Upper lobe of left lung (tissue), 6 donors: ENCODE measurements at regions not wholly inside any gene's neighbourhood (a gene's known extent, or its start where the extent isn't known, plus 50 kb on each side); places are given as distances from the start of the nearest gene placed in this dataset.

ENCODE experiments used
- ATAC-seq, 2 donors: fragments of 200-7000 bp; cut with Tn5 transposase; one replicate each; pipeline ENCODE4 v1.9.1; 2022; ENCODE audit warnings: mild to moderate bottlenecking in 2 of 2, moderate library complexity in 2 of 2; ENCODE audit not compliant: low FRiP score in 2 of 2
- DNase-seq, 2 donors: peaks; one replicate each; pipeline ENCODE4 v3.0.0-alpha.2; 2019 to 2020
- H3K27ac ChIP-seq, 4 donors: fragments of 200-600 bp; sonication (generic); one replicate each; pipeline ENCODE4 v1.5.1; 2016 to 2019
- H3K27me3 ChIP-seq, 4 donors: fragments of 200-600 bp; sonication (generic); one replicate each; pipeline ENCODE4 v1.5.1; 2017 to 2019
- H3K36me3 ChIP-seq, 4 donors: fragments of 200-600 bp; sonication (generic); one replicate each; pipeline ENCODE4 v1.5.1; 2016 to 2019
- H3K4me1 ChIP-seq, 4 donors: fragments of 200-600 bp; sonication (generic); one replicate each; pipeline ENCODE4 v1.5.1; 2018 to 2019
- H3K4me3 ChIP-seq, 4 donors: fragments of 200-600 bp; sonication (generic); one replicate each; pipeline ENCODE4 v1.5.1; 2017 to 2019; ENCODE audit warnings: mild to moderate bottlenecking in 2 of 4, moderate library complexity in 1 of 4
- H3K9me3 ChIP-seq, 4 donors: fragments of 200-600 bp; sonication (generic); one replicate each; pipeline ENCODE4 v1.5.1; 2018 to 2019
- EP300 ChIP-seq, 4 donors: sonication (generic); formaldehyde crosslinking; IDR thresholded peaks; one replicate each; pipeline ENCODE4 v1.5.1; 2017; ENCODE audit warnings: antibody characterized with exemption in 4 of 4, control low read depth in 2 of 4
- POLR2A ChIP-seq, 4 donors: fragments of 450-650 bp; IDR thresholded peaks; one replicate each; pipeline ENCODE4 v1.5.1; 2016 to 2017; ENCODE audit warnings: antibody characterized with exemption in 4 of 4, mild to moderate bottlenecking in 2 of 4
- POLR2AphosphoS5 ChIP-seq, 2 donors: sonication (generic); formaldehyde crosslinking; IDR thresholded peaks; one replicate each; pipeline ENCODE4 v1.5.1; 2017; ENCODE audit warnings: antibody characterized with exemption in 2 of 2
- WGBS, 2 donors: methylation state at CpG; one replicate each; pipeline ENCODE4 v1.1.5; 2017 to 2018; 5-methylcytosine and 5-hydroxymethylcytosine counted together
- TF ChIP-seq, protein P1 (sequence below), 6 experiments: fragments of 450-650 bp in 4 of 6; fragments of 200-600 bp in 2 of 6; sonication (generic) in 2 of 6; IDR thresholded peaks; one replicate each; pipeline ENCODE4 v1.5.1; 2016 to 2019; ENCODE audit warnings: antibody characterized with exemption in 6 of 6
- donor health status: DM: no; HTN: no; CAD: no; lungs with moderate emphysema.
- donor health status: DM: no; HTN: yes; CAD: no; lungs with severe emphysema.

DNA sequence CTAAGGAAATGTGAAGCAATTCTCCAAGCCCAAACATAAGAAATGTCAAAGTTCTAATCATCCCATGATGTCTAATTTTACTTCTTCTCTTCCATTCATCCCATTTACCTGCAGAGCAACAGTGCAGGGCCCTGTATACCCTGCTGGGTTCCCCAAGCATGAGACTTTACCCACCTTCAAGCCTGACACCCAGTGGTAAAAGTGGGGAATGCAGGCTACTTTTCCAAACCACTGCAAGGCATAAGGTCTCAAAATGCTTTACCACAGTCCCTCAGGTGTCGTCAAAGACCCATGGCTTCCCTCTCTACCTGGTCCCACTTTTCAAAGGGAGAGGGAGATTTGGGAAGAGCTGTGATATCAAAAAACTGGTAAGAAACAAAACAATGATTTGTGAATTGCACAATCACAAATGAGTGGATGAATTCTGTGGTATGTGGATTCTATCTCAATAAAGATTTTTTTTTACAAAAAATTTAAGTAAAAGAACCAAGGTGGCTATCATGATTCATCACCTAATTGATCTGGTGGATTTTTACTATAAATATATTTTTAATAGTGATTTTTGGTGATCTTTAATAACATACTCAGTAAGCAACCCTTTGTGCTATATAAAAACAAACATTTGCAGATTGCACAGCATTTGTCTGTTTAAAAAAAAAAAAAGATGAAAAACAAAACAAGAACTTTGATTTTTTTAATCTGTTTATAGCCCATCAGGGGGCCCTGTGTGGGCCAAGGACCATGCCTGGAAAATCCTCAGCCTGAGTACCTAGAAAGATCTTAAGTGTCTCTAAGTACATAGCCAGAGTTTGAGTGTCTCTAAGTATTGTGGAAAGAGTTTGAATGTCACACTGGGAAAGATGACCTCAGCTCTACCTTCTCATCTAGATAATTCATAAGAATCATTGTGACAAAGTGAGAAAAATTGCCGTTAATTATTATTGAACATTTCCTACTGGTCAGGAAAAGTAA is 73.1 kb upstream of the GJB5 start:
- peak in 1 of 2 donors; percentile 47 for DNase-seq
- no peak overlapping the region for H3K27ac ChIP-seq
- TF ChIP-seq EP300 (IDR thresholded peaks at IDR 0.05) (peak in 1 of 4 donors; percentile 55), POLR2AphosphoS5 (IDR thresholded peaks at IDR 0.05) (no peak), POLR2A (IDR thresholded peaks at IDR 0.05) (no peak)
- TF ChIP-seq, protein P1, sequence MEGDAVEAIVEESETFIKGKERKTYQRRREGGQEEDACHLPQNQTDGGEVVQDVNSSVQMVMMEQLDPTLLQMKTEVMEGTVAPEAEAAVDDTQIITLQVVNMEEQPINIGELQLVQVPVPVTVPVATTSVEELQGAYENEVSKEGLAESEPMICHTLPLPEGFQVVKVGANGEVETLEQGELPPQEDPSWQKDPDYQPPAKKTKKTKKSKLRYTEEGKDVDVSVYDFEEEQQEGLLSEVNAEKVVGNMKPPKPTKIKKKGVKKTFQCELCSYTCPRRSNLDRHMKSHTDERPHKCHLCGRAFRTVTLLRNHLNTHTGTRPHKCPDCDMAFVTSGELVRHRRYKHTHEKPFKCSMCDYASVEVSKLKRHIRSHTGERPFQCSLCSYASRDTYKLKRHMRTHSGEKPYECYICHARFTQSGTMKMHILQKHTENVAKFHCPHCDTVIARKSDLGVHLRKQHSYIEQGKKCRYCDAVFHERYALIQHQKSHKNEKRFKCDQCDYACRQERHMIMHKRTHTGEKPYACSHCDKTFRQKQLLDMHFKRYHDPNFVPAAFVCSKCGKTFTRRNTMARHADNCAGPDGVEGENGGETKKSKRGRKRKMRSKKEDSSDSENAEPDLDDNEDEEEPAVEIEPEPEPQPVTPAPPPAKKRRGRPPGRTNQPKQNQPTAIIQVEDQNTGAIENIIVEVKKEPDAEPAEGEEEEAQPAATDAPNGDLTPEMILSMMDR (IDR thresholded peaks at IDR 0.05): peak; percentile 55 to 69 (median 62)

GRCh38 chr1:34682452-34683223 is 72.2 kb upstream of the GJB5 start:
- no peak overlapping the region for H3K4me3 ChIP-seq
- H3K27me3 ChIP-seq: no peaks in the 10 kb centered on the region
- 88 to 92% methylated on average over 5 of the region's 5 CpGs for WGBS, 2 donors
- H3K27ac ChIP-seq: no peak overlapping the region
- H3K36me3 ChIP-seq: no peaks in the 10 kb centered on the region
- no peak for ATAC-seq
- H3K4me1 ChIP-seq: peaks cover 0 to 15% (median 0%) of the 10 kb centered on the region in 4 donors
- no peaks in the 10 kb centered on the region for H3K9me3 ChIP-seq
- DNase-seq: no peak
- TF ChIP-seq, protein P1 (IDR thresholded peaks at IDR 0.05): no peak
- TF ChIP-seq POLR2A (IDR thresholded peaks at IDR 0.05) (no peak), POLR2AphosphoS5 (IDR thresholded peaks at IDR 0.05) (no peak), EP300 (IDR thresholded peaks at IDR 0.05) (no peak)

More for the DNA sequence above, 73.1 kb upstream of the GJB5 start:
- WGBS, 2 donors: 36 to 40% methylated on average over 2 of the region's 2 CpGs
- Histone ChIP-seq H3K4me1 (peaks cover 0 to 15% (median 0%) of the 10 kb centered on the region in 4 donors), H3K4me3 (no peak overlapping the region), H3K36me3 (no peaks in the 10 kb centered on the region), H3K9me3 (no peaks in the 10 kb centered on the region), H3K27me3 (no peaks in the 10 kb centered on the region)
- peak; percentile 63 to 68 for ATAC-seq

DNA sequence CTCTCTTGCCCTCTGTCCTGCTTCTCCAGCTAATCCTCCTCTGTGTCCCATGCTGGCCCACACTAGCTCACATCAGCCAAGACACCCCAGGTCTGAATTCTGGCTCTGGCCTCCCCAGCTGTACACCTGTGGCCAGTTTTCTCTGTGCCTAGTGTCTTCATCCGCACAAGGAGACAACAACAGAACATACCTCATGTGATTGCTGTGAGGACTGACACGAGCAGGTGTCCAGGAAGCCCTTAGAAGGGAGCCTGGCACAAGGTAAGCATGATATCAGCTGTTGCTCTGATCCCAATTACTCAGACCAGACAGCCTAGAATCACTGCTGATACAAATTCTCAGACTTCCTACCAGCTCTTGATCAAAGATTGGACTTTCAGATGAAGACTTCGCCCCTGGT is 71.2 kb upstream of the GJB5 start:
- no peaks in the 10 kb centered on the region for H3K27me3 ChIP-seq
- no peak for DNase-seq
- WGBS, 2 donors: 43 to 63% methylated on average over 2 to 3 of the region's 3 CpGs
- H3K36me3 ChIP-seq: no peaks in the 10 kb centered on the region
- H3K9me3 ChIP-seq: no peaks in the 10 kb centered on the region
- peaks cover 0 to 15% (median 0%) of the 10 kb centered on the region in 4 donors for H3K4me1 ChIP-seq
- TF ChIP-seq, protein P1 (IDR thresholded peaks at IDR 0.05): no peak
- TF ChIP-seq EP300 (IDR thresholded peaks at IDR 0.05) (no peak), POLR2A (IDR thresholded peaks at IDR 0.05) (no peak), POLR2AphosphoS5 (IDR thresholded peaks at IDR 0.05) (no peak)
- H3K4me3 ChIP-seq: no peak overlapping the region
- H3K27ac ChIP-seq: no peak overlapping the region
- no peak for ATAC-seq

- ATAC-seq: no peak
Measured at GRCh38 chr1:34684266-34684665, 70.6 kb upstream of the GJB5 start.

More at GRCh38 chr1:34684266-34684665, 70.6 kb upstream of the GJB5 start:
- TF ChIP-seq EP300 (IDR thresholded peaks at IDR 0.05) (no peak), POLR2A (IDR thresholded peaks at IDR 0.05) (no peak), POLR2AphosphoS5 (IDR thresholded peaks at IDR 0.05) (no peak)
- TF ChIP-seq, protein P1 (IDR thresholded peaks at IDR 0.05): no peak
- no peaks in the 10 kb centered on the region for H3K27me3 ChIP-seq
- no peaks in the 10 kb centered on the region for H3K36me3 ChIP-seq
- no peaks in the 10 kb centered on the region for H3K9me3 ChIP-seq
- no peak for DNase-seq
- no peak overlapping the region for H3K27ac ChIP-seq
- H3K4me1 ChIP-seq: peaks cover 0 to 15% (median 0%) of the 10 kb centered on the region in 4 donors
- WGBS, 2 donors: 13 to 14% methylated on average over 5 of the region's 5 CpGs
- H3K4me3 ChIP-seq: no peak overlapping the region
